ENCODE measurements at regions not wholly inside any gene's neighbourhood (a gene's known extent, or its start where the extent isn't known, plus 50 kb on each side); places are given as distances from the start of the nearest gene placed in this dataset.

DNA sequence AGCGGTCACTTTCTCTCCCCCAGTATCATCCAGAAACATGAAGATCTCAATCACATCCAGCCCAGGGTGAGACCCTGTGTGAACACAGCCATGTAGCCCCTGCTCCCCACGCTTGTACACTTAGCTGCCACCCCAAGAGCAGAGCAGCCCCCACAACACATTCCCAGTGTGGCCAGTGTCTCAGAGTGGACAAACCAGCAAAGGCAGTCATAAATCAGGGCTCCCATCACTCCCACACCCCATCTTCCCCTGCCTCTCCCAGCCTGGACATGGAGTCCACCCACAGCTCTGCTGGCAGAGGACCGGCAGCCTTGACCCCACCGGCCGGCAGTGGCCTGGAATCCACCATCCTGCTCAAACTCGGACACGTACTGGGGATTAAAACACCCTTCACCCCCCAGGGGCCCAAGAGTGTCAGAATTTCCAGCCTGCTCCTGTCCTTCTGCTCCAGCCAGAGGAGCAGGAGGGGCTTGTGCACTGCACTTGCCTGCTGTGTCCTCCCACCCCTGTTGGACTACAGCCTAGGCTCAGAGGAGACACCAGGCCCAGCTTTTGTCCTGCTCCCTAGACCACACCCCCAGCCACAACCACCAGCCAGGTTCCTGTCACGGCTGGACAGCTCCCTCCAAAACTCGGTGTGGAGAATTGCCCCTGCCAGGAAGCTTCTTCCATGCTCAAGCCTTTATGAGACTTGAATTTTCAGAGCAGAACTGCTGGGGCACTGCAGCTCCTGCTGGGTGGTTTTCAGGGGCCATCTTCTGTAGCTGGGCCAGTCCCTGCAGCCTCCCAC is 206.1 kb downstream of the SMAD2 start:
- H3K27ac ChIP-seq (ENCODE audit: low read length), result no peak overlapping the region

DNA sequence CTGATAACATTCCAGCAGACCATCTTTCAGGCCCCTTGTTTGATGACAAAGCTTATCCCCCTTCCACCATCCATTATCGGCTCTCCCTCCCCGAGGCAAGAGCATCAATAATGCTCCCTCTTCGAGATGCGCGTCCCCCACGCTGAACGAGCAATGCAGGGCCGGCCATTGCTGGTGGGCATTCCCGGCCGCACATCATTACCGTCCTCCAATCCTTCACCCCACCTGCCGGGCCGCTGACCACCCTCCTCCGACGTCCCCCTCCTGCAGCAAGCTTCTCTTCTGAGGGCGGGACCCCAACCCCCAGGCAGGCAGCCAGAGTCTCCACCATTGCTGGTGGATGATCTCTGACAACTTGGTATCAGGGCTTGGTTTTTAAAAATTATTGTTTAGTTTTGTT is 208.6 kb downstream of the SMAD2 start:
- DNase-seq (no peak), ATAC-seq (ENCODE audit: insufficient read depth, low read depth) (no peak)
- Histone ChIP-seq H3K36me3 (ENCODE audit: insufficient read depth, low read length) (no peaks in the 10 kb centered on the region), H3K9ac (ENCODE audit: low read depth, low read length) (no peak overlapping the region), H4K20me1 (ENCODE audit: insufficient read depth, low read length) (no peaks in the 10 kb centered on the region), H3K27me3 (ENCODE audit: insufficient read depth, low read length, poor library complexity) (peaks cover 11% of the 10 kb centered on the region), H3K79me2 (ENCODE audit: insufficient read depth, low read length) (no peaks in the 10 kb centered on the region), H3K4me3 (ENCODE audit: low read depth in 1 of 2, low read length in 2 of 2) (no peak overlapping the region), H2AFZ (ENCODE audit: low read depth, low read length) (no peak overlapping the region), H3K9me3 (ENCODE audit: insufficient read depth, low read length, severe bottlenecking) (no peaks in the 10 kb centered on the region), H3K4me1 (ENCODE audit: insufficient read depth, low read length) (no peaks in the 10 kb centered on the region), H3K27ac (ENCODE audit: low read length) (no peak overlapping the region), H3K4me2 (ENCODE audit: insufficient read depth, low read length) (no peak overlapping the region)
- TF ChIP-seq, protein P1, sequence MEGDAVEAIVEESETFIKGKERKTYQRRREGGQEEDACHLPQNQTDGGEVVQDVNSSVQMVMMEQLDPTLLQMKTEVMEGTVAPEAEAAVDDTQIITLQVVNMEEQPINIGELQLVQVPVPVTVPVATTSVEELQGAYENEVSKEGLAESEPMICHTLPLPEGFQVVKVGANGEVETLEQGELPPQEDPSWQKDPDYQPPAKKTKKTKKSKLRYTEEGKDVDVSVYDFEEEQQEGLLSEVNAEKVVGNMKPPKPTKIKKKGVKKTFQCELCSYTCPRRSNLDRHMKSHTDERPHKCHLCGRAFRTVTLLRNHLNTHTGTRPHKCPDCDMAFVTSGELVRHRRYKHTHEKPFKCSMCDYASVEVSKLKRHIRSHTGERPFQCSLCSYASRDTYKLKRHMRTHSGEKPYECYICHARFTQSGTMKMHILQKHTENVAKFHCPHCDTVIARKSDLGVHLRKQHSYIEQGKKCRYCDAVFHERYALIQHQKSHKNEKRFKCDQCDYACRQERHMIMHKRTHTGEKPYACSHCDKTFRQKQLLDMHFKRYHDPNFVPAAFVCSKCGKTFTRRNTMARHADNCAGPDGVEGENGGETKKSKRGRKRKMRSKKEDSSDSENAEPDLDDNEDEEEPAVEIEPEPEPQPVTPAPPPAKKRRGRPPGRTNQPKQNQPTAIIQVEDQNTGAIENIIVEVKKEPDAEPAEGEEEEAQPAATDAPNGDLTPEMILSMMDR (IDR thresholded peaks at IDR 0.05; ENCODE audit: borderline replicate concordance, extremely low read depth, low read length, poor library complexity, severe bottlenecking), result no peak
- TF ChIP-seq EZH2 (IDR thresholded peaks at IDR 0.05; ENCODE audit: borderline replicate concordance, low read depth, low read length, severe bottlenecking), result no peak

More for the DNA sequence above, 206.1 kb downstream of the SMAD2 start:
- Histone ChIP-seq H4K20me1 (ENCODE audit: insufficient read depth, low read length) (no peaks in the 10 kb centered on the region), H3K9me3 (ENCODE audit: insufficient read depth, low read length, severe bottlenecking) (no peaks in the 10 kb centered on the region), H3K4me1 (ENCODE audit: insufficient read depth, low read length) (no peaks in the 10 kb centered on the region), H3K36me3 (ENCODE audit: insufficient read depth, low read length) (no peaks in the 10 kb centered on the region), H3K27me3 (ENCODE audit: insufficient read depth, low read length, poor library complexity) (peaks cover 22% of the 10 kb centered on the region), H3K9ac (ENCODE audit: low read depth, low read length) (no peak overlapping the region), H2AFZ (ENCODE audit: low read depth, low read length) (no peak overlapping the region), H3K4me3 (ENCODE audit: low read depth in 1 of 2, low read length in 2 of 2) (no peak overlapping the region), H3K4me2 (ENCODE audit: insufficient read depth, low read length) (no peak overlapping the region), H3K79me2 (ENCODE audit: insufficient read depth, low read length) (no peaks in the 10 kb centered on the region)
- ATAC-seq (ENCODE audit: insufficient read depth, low read depth) (no peak), DNase-seq (no peak)
- TF ChIP-seq, protein P1 (IDR thresholded peaks at IDR 0.05; ENCODE audit: borderline replicate concordance, extremely low read depth, low read length, poor library complexity, severe bottlenecking), result no peak
- TF ChIP-seq EZH2 (IDR thresholded peaks at IDR 0.05; ENCODE audit: borderline replicate concordance, low read depth, low read length, severe bottlenecking), result no peak

DNA sequence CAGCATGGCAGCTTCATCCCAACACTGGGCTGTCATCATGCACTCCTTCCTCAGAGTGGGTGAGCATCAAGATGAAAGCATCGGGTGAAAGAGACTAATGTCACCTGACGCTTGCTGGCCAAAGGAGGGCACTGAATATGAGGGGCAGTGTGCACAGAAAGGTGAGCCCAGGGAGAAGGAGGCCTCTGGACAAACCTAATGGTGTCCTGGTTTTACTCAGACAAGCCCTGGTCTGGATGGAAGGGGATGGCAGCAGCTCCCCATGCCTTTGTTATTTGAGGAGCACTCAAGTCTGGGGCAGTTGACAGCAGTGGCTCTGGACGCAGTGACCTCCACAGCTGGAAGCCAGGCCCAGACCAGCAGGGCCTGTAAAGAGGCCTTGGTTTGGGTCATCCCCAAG is 209.7 kb downstream of the SMAD2 start:
- Histone ChIP-seq H3K27ac (ENCODE audit: low read length) (no peak overlapping the region), H3K27me3 (ENCODE audit: insufficient read depth, low read length, poor library complexity) (peaks cover 4% of the 10 kb centered on the region)
- ATAC-seq (ENCODE audit: insufficient read depth, low read depth), result no peak

More for the DNA sequence above, 209.7 kb downstream of the SMAD2 start:
- Histone ChIP-seq H3K4me2 (ENCODE audit: insufficient read depth, low read length) (no peak overlapping the region), H2AFZ (ENCODE audit: low read depth, low read length) (no peak overlapping the region), H3K36me3 (ENCODE audit: insufficient read depth, low read length) (no peaks in the 10 kb centered on the region), H3K4me3 (ENCODE audit: low read depth in 1 of 2, low read length in 2 of 2) (no peak overlapping the region), H3K9me3 (ENCODE audit: insufficient read depth, low read length, severe bottlenecking) (no peaks in the 10 kb centered on the region), H3K9ac (ENCODE audit: low read depth, low read length) (no peak overlapping the region), H4K20me1 (ENCODE audit: insufficient read depth, low read length) (no peaks in the 10 kb centered on the region), H3K79me2 (ENCODE audit: insufficient read depth, low read length) (no peaks in the 10 kb centered on the region), H3K4me1 (ENCODE audit: insufficient read depth, low read length) (no peaks in the 10 kb centered on the region)
- TF ChIP-seq EZH2 (IDR thresholded peaks at IDR 0.05; ENCODE audit: borderline replicate concordance, low read depth, low read length, severe bottlenecking), result no peak
- TF ChIP-seq, protein P1 (IDR thresholded peaks at IDR 0.05; ENCODE audit: borderline replicate concordance, extremely low read depth, low read length, poor library complexity, severe bottlenecking), result no peak
- no peak for DNase-seq

Measured in DND-41 (cell line).